WTC11 (cell line): ENCODE measurements at regions not wholly inside any gene's neighbourhood (a gene's known extent, or its start where the extent isn't known, plus 50 kb on each side); places are given as distances from the start of the nearest gene placed in this dataset.

ENCODE experiments used
- ATAC-seq: fragments of 200-7000 bp; cut with Tn5 transposase; 2 replicates; pipeline ENCODE4 v1.10.0; 2021; ENCODE audit warnings: mild to moderate bottlenecking, moderate library complexity
- CTCF ChIA-PET: fragments of 300-600 bp; sonication (Branson Sonifier 250); formaldehyde crosslinking; loops from one replicate; lab custom pipeline; 2021; ENCODE audit warnings: antibody characterized with exemption; lab: Charles Lee
- POLR2A ChIA-PET: fragments of 350-600 bp; sonication (Branson Sonifier 250); formaldehyde crosslinking; loops from one replicate; lab custom pipeline; 2021; ENCODE audit warnings: antibody characterized with exemption; lab: Charles Lee
- DNase-seq: peaks from one replicate; pipeline ENCODE4 v3.0.0; 2021; ENCODE audit warnings: low spot score
- H3K27ac Mint-ChIP-seq: 2 replicates; pipeline ENCODE4 v1.8.0; 2021; ENCODE audit warnings: mixed read lengths
- H3K27me3 Mint-ChIP-seq: 2 replicates; pipeline ENCODE4 v1.8.0; 2021; ENCODE audit warnings: low read depth, mild to moderate bottlenecking, moderate library complexity, mixed read lengths
- H3K36me3 Mint-ChIP-seq: 2 replicates; pipeline ENCODE4 v1.8.0; 2021; ENCODE audit warnings: mixed read lengths
- H3K4me1 Mint-ChIP-seq: 2 replicates; pipeline ENCODE4 v1.8.0; 2022; ENCODE audit warnings: mixed read lengths
- H3K4me3 Mint-ChIP-seq: 2 replicates; pipeline ENCODE4 v1.8.0; 2021; ENCODE audit warnings: mild to moderate bottlenecking, moderate library complexity, mixed read lengths
- H3K9me3 Mint-ChIP-seq: 2 replicates; pipeline ENCODE4 v1.8.0; 2021; ENCODE audit warnings: mixed read lengths
- ATF1 ChIP-seq: sonication (generic); formaldehyde crosslinking; IDR thresholded peaks from 2 replicates; pipeline ENCODE4 v1.8.1; 2023; ENCODE audit warnings: mild to moderate bottlenecking, moderate library complexity, missing genetic modification reagents
- ATF2 ChIP-seq: sonication (generic); formaldehyde crosslinking; IDR thresholded peaks from 2 replicates; pipeline ENCODE4 v1.8.1; 2022; ENCODE audit warnings: low read depth, missing genetic modification reagents, borderline replicate concordance
- ATF6 ChIP-seq: sonication (generic); formaldehyde crosslinking; IDR thresholded peaks from 2 replicates; pipeline ENCODE4 v1.8.1; 2023; ENCODE audit warnings: mild to moderate bottlenecking, missing genetic modification reagents
- FOXJ3 ChIP-seq: sonication (generic); formaldehyde crosslinking; IDR thresholded peaks from 2 replicates; pipeline ENCODE4 v1.9.0; 2021; ENCODE audit warnings: missing genetic modification reagents, mild to moderate bottlenecking, borderline replicate concordance
- NFYB ChIP-seq: sonication (generic); formaldehyde crosslinking; conservative IDR thresholded peaks from 2 replicates; pipeline ENCODE4 v1.8.0; 2022; ENCODE audit warnings: low read depth, missing genetic modification reagents
- SMAD3 ChIP-seq: sonication (generic); formaldehyde crosslinking; IDR thresholded peaks from 2 replicates; pipeline ENCODE4 v1.8.0; 2022; ENCODE audit warnings: missing genetic modification reagents, mild to moderate bottlenecking, borderline replicate concordance
- TP53 ChIP-seq: sonication (generic); formaldehyde crosslinking; IDR thresholded peaks from 2 replicates; pipeline ENCODE4 v1.8.1; 2023; ENCODE audit warnings: mild to moderate bottlenecking, missing genetic modification reagents
- ZNF232 ChIP-seq: sonication (generic); formaldehyde crosslinking; IDR thresholded peaks from 2 replicates; pipeline ENCODE4 v1.8.0; 2022; ENCODE audit warnings: mild to moderate bottlenecking, missing genetic modification reagents
- ZNF396 ChIP-seq: fragments of 250-450 bp; sonication (Bioruptor Pico); IDR thresholded peaks from 2 replicates; pipeline ENCODE4 v1.8.0; 2021; ENCODE audit warnings: mild to moderate bottlenecking, moderate library complexity, borderline replicate concordance
- ZNF423 ChIP-seq: fragments of 250-450 bp; sonication (Bioruptor Pico); IDR thresholded peaks from 2 replicates; pipeline ENCODE4 v2.1.2; 2022; ENCODE audit warnings: mild to moderate bottlenecking, moderate library complexity
- ZNF532 ChIP-seq: fragments of 250-450 bp; sonication (Bioruptor Pico); IDR thresholded peaks from 2 replicates; pipeline ENCODE4 v1.9.0; 2021; ENCODE audit warnings: mild to moderate bottlenecking, borderline replicate concordance
- TF ChIP-seq, protein P1 (sequence below): sonication (generic); formaldehyde crosslinking; IDR thresholded peaks from 2 replicates; pipeline ENCODE4 v1.8.1; 2023; ENCODE audit warnings: mild to moderate bottlenecking, moderate library complexity, missing genetic modification reagents
- TF ChIP-seq, protein P2 (sequence below): sonication (generic); formaldehyde crosslinking; IDR thresholded peaks from 2 replicates; pipeline ENCODE4 v1.8.1; 2022; ENCODE audit warnings: missing genetic modification reagents, borderline replicate concordance
- TF ChIP-seq, protein P3 (sequence below): sonication (generic); formaldehyde crosslinking; IDR thresholded peaks from 2 replicates; pipeline ENCODE4 v1.8.0; 2023; ENCODE audit warnings: mild to moderate bottlenecking, missing genetic modification reagents
- TF ChIP-seq, protein P4 (sequence below): fragments of 250-450 bp; sonication (Bioruptor Pico); IDR thresholded peaks from 2 replicates; pipeline ENCODE4 v1.9.0; 2021; ENCODE audit warnings: moderate library complexity, mild to moderate bottlenecking, inconsistent platforms, borderline replicate concordance
- TF ChIP-seq, protein P5 (sequence below): sonication (generic); formaldehyde crosslinking; IDR thresholded peaks from 2 replicates; pipeline ENCODE4 v1.8.1; 2022; ENCODE audit warnings: mild to moderate bottlenecking, moderate library complexity, missing genetic modification reagents

DNA sequence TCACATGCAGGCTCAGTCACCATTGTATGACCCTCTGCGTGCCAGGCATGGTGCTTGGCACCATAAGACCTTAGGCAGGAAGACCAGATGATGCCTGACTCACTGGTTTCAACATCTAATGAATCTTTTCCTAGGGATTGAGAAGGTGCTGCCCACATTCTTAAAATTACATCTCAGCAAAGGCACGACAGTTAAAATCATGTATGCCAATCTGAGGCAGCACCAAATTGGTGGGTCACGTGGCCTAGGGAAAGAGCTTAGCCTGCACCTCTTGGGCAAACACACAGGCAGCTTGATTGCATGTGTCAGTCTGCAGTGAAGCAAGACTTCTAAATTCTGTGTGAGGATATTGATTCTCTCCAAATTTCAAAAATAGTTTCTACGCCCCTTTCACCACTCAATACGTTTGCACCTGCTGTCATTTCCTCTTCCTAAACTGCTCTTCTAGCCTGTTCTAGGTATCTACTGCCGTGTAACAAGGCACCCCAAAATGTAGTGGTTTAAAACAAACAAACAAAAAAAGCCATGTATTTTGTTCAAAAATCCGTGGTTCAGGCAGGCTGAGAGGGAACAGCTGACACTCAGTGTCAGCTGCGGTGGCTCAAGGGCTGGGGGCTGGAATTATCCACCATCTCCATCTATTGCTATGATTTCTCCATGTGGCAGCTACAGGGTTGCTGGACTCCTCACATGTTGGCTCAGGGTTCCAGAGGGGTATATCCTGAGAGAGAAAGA lies 160.2 kb upstream of the FGGY start (continued):
- TF ChIP-seq ZNF532 (CRISPR knock-in tag) (no peak), TP53 (CRISPR knock-in tag) (no peak), ATF2 (CRISPR knock-in tag) (no peak), ATF6 (CRISPR knock-in tag) (no peak), SMAD3 (CRISPR knock-in tag) (no peak)
- TF ChIP-seq, protein P1, sequence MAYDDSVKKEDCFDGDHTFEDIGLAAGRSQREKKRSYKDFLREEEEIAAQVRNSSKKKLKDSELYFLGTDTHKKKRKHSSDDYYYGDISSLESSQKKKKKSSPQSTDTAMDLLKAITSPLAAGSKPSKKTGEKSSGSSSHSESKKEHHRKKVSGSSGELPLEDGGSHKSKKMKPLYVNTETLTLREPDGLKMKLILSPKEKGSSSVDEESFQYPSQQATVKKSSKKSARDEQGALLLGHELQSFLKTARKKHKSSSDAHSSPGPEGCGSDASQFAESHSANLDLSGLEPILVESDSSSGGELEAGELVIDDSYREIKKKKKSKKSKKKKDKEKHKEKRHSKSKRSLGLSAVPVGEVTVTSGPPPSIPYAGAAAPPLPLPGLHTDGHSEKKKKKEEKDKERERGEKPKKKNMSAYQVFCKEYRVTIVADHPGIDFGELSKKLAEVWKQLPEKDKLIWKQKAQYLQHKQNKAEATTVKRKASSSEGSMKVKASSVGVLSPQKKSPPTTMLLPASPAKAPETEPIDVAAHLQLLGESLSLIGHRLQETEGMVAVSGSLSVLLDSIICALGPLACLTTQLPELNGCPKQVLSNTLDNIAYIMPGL (CRISPR knock-in tag) = no peak
- TF ChIP-seq, protein P2, sequence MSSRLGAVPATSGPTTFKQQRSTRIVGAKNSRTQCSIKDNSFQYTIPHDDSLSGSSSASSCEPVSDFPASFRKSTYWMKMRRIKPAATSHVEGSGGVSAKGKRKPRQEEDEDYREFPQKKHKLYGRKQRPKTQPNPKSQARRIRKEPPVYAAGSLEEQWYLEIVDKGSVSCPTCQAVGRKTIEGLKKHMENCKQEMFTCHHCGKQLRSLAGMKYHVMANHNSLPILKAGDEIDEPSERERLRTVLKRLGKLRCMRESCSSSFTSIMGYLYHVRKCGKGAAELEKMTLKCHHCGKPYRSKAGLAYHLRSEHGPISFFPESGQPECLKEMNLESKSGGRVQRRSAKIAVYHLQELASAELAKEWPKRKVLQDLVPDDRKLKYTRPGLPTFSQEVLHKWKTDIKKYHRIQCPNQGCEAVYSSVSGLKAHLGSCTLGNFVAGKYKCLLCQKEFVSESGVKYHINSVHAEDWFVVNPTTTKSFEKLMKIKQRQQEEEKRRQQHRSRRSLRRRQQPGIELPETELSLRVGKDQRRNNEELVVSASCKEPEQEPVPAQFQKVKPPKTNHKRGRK (CRISPR knock-in tag) = no peak
- TF ChIP-seq, all 79 proteins: peak for 0

DNA sequence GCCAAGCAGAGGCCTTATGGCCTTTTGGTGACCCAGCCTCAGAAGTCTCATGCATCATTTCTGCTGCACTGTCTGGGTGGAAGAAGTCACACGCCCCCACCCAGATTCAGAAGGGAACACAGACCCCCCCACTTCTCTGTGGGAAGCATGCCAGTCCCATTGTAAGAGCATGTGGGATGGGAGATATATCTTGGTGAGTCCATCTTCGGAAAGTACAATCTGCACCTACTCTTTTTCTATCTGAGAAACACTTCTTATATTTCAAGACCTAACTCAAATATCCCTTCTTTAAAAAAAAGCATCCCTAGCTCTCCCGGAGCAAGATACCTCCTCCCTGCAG lies 159.6 kb upstream of the FGGY start:
- Mint-ChIP-seq H3K4me3 (no peak overlapping the region), H3K36me3 (no peaks in the 10 kb centered on the region), H3K4me1 (peaks cover 28% of the 10 kb centered on the region), H3K9me3 (no peaks in the 10 kb centered on the region; the same call in 1 of the 2 replicates), H3K27me3 (no peaks in the 10 kb centered on the region), H3K27ac (no peak overlapping the region)
- CTCF ChIA-PET = no interaction called here
- DNase-seq (no peak), ATAC-seq (no peak)
- POLR2A ChIA-PET = interaction anchor here (0.7 kb wide), 1 partner anchor 430 kb away, joined by 4 read pairs; no protein-coding TSS in a partner anchor
- TF ChIP-seq TP53 (CRISPR knock-in tag) = no peak
- no peak for TF ChIP-seq ZNF396 (CRISPR knock-in tag)
- TF ChIP-seq, protein P3, sequence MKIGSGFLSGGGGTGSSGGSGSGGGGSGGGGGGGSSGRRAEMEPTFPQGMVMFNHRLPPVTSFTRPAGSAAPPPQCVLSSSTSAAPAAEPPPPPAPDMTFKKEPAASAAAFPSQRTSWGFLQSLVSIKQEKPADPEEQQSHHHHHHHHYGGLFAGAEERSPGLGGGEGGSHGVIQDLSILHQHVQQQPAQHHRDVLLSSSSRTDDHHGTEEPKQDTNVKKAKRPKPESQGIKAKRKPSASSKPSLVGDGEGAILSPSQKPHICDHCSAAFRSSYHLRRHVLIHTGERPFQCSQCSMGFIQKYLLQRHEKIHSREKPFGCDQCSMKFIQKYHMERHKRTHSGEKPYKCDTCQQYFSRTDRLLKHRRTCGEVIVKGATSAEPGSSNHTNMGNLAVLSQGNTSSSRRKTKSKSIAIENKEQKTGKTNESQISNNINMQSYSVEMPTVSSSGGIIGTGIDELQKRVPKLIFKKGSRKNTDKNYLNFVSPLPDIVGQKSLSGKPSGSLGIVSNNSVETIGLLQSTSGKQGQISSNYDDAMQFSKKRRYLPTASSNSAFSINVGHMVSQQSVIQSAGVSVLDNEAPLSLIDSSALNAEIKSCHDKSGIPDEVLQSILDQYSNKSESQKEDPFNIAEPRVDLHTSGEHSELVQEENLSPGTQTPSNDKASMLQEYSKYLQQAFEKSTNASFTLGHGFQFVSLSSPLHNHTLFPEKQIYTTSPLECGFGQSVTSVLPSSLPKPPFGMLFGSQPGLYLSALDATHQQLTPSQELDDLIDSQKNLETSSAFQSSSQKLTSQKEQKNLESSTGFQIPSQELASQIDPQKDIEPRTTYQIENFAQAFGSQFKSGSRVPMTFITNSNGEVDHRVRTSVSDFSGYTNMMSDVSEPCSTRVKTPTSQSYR (CRISPR knock-in tag) = no peak
- TF ChIP-seq FOXJ3 = no peak
- TF ChIP-seq, protein P4, sequence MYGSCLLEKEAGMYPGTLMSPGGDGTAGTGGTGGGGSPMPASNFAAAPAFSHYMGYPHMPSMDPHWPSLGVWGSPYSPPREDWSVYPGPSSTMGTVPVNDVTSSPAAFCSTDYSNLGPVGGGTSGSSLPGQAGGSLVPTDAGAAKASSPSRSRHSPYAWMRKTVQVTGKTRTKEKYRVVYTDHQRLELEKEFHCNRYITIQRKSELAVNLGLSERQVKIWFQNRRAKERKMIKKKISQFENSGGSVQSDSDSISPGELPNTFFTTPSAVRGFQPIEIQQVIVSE (CRISPR knock-in tag) = no peak
- TF ChIP-seq, protein P5, sequence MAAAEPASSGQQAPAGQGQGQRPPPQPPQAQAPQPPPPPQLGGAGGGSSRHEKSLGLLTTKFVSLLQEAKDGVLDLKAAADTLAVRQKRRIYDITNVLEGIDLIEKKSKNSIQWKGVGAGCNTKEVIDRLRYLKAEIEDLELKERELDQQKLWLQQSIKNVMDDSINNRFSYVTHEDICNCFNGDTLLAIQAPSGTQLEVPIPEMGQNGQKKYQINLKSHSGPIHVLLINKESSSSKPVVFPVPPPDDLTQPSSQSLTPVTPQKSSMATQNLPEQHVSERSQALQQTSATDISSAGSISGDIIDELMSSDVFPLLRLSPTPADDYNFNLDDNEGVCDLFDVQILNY (CRISPR knock-in tag) = no peak
- no peak for TF ChIP-seq NFYB (CRISPR knock-in tag)
- TF ChIP-seq, protein P1 (CRISPR knock-in tag) = no peak
- no peak for TF ChIP-seq ZNF232
- TF ChIP-seq ZNF423 = no peak
- TF ChIP-seq ATF1 (CRISPR knock-in tag) = no peak
